Progenitor cell of endocrine pancreas (in vitro differentiated cells): ENCODE measurements at regions not wholly inside any gene's neighbourhood (a gene's known extent, or its start where the extent isn't known, plus 50 kb on each side); places are given as distances from the start of the nearest gene placed in this dataset.

Source experiments
- DNase-seq: peaks from one replicate; pipeline ENCODE4 v3.0.0; 2021; ENCODE audit warnings: low spot score; ENCODE audit not compliant: unreplicated experiment
- H3K27ac Mint-ChIP-seq: 2 replicates; pipeline ENCODE4 v1.8.0; 2021; ENCODE audit warnings: mild to moderate bottlenecking, moderate library complexity, mixed read lengths
- H3K27me3 Mint-ChIP-seq: 2 replicates; pipeline ENCODE4 v1.8.0; 2021; ENCODE audit warnings: mixed read lengths
- H3K36me3 Mint-ChIP-seq: 2 replicates; pipeline ENCODE4 v1.8.0; 2022; ENCODE audit warnings: mixed read lengths; ENCODE audit not compliant: insufficient read depth
- H3K4me1 Mint-ChIP-seq: 2 replicates; pipeline ENCODE4 v1.8.0; 2021; ENCODE audit warnings: low read depth, mixed read lengths
- H3K4me3 Mint-ChIP-seq: 2 replicates; pipeline ENCODE4 v1.8.0; 2021; ENCODE audit warnings: low read depth, mild to moderate bottlenecking, moderate library complexity, mixed read lengths
- H3K9me3 Mint-ChIP-seq: 2 replicates; pipeline ENCODE4 v1.8.0; 2021; ENCODE audit warnings: low read depth, mixed read lengths
- TF ChIP-seq, protein P1 (sequence below): fragments of 200-600 bp; sonication (generic); IDR thresholded peaks from one replicate; pipeline ENCODE4 v1.5.0; 2021; ENCODE audit warnings: antibody characterized with exemption, mild to moderate bottlenecking; ENCODE audit not compliant: unreplicated experiment

DNA sequence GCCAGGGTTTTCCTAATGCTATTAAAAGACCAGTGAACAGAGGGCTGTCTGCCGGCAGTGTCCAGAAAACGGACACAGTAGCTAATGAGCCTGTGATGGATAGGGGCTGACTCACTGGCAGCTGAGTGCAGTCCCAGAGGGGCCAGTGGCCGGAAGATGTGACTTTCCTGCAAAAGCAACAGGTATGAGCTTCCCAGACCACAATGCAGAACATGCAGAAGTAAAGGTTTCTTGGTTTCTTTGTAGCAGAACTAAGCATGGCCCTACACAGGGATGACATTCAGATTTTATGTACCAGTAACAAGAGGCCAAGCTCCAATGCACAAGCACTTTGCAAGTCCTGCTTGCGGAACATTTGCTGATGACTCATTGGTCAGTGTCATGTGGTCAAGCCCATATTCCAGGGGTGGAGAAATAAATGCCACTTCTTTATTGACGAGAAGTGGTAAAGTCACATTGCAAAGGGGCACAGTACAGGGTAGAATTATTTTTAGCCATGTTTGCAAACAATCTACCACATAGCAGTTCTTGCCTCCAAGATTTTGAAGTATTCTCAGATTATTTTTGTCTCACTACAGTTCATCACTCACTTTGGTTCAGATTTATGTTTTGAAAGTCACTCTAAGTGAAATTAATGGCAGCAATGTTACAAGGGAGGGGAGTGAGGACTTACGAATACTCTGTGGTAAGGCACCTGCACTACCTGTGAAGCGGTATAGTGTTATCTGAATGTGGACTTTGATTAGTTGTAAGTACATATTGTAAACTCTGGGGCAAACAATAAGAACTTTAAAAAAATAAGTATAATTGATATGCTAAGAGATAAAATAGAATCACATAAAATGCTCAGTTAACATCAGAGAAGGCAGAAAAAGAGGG is 263.3 kb downstream of the ABHD5 start:
- H3K9me3 Mint-ChIP-seq = no peaks in the 10 kb centered on the region
- H3K4me1 Mint-ChIP-seq = peaks cover 14% of the 10 kb centered on the region
- TF ChIP-seq, protein P1, sequence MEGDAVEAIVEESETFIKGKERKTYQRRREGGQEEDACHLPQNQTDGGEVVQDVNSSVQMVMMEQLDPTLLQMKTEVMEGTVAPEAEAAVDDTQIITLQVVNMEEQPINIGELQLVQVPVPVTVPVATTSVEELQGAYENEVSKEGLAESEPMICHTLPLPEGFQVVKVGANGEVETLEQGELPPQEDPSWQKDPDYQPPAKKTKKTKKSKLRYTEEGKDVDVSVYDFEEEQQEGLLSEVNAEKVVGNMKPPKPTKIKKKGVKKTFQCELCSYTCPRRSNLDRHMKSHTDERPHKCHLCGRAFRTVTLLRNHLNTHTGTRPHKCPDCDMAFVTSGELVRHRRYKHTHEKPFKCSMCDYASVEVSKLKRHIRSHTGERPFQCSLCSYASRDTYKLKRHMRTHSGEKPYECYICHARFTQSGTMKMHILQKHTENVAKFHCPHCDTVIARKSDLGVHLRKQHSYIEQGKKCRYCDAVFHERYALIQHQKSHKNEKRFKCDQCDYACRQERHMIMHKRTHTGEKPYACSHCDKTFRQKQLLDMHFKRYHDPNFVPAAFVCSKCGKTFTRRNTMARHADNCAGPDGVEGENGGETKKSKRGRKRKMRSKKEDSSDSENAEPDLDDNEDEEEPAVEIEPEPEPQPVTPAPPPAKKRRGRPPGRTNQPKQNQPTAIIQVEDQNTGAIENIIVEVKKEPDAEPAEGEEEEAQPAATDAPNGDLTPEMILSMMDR = no peak
- H3K27ac Mint-ChIP-seq = no peak overlapping the region
- no peaks in the 10 kb centered on the region for H3K36me3 Mint-ChIP-seq
- H3K27me3 Mint-ChIP-seq = peaks cover 47% of the 10 kb centered on the region
- H3K4me3 Mint-ChIP-seq = no peak overlapping the region
- no peak for DNase-seq

DNA sequence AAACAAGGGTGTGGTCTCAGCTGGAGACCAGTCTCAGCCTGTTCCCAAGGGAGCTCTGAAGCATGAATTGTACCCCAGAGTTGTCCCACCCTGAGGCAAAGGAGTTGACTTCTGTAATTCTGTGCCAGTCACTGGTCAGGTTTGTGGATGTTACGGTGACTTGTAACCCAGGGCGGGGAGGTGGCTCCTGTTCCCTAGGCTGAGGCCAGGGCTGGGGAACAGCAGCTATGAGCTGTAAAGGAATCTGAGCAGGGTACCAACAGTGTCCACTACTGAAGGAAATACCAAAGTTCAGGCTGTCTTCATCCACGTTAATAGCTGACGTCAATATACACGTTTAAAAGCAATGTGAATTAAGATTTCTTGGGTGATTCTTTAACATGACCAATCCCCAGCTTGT is 266.2 kb downstream of the ABHD5 start:
- peaks cover 48% of the 10 kb centered on the region for H3K27me3 Mint-ChIP-seq
- H3K4me3 Mint-ChIP-seq = no peak overlapping the region
- no peak for DNase-seq
- TF ChIP-seq, protein P1 = no peak
- H3K9me3 Mint-ChIP-seq = no peaks in the 10 kb centered on the region
- peaks cover 14% of the 10 kb centered on the region for H3K4me1 Mint-ChIP-seq
- H3K36me3 Mint-ChIP-seq = no peaks in the 10 kb centered on the region
- H3K27ac Mint-ChIP-seq = no peak overlapping the region

DNA sequence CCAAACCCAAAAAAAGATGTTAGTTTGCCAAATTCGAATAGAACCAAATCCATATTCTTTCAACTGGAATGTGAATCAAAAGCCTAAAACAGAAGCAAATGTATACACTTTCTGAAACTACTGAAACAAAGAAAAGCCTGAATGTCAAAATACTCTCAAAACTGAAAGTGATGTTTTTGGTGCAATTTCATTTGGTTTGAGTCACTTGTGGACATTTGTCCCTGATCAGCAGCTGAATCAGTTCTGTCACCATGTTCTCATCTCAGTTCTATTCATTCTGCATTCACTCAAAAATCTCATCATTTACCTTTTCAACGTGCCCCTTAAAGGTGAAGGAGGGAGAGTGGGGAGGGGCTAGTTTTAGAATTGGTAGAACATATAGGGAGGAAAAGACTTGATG is 266.8 kb downstream of the ABHD5 start:
- peaks cover 14% of the 10 kb centered on the region for H3K4me1 Mint-ChIP-seq
- DNase-seq = no peak
- no peak overlapping the region for H3K4me3 Mint-ChIP-seq
- no peak overlapping the region for H3K27ac Mint-ChIP-seq
- H3K9me3 Mint-ChIP-seq = no peaks in the 10 kb centered on the region
- peaks cover 49% of the 10 kb centered on the region for H3K27me3 Mint-ChIP-seq
- TF ChIP-seq, protein P1 = no peak
- H3K36me3 Mint-ChIP-seq = no peaks in the 10 kb centered on the region

DNA sequence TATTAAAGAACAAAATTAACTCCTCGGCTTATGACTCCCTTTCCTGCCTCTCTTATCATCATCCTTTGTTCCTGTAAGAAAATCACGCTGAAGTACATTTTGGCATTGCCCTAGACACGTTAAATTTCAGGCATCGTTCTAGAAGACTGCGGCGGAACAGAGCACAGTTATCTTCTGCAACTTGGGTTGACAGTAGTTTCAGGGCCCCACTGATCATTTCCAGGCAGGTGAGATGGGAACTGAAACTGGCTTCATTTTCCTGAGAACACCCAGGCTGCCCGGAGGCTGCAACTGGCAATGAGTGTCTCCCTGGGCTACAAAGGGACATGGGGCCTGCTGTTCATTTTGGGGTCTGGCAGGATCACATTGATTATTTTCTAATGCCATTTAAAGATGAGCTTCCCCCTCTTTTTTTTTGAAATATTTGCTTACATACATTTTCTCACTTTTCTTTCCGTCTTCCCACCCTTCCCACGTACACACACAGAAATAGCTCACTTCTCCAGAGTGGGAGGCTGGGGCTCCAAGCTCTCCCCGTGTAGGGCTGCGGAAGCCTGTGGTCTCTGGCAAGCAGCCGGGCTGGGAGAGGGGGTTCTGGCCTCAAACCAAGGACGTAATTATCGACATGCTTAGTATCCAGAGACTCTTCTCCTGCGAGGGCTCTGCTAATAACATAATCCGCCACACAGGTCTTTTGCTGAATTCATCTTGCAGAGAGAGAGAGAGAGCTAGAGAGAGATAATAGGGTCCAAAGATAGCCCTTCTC is 267.4 kb downstream of the ABHD5 start:
- Mint-ChIP-seq H3K27me3 (peaks cover 51% of the 10 kb centered on the region), H3K9me3 (no peaks in the 10 kb centered on the region), H3K4me3 (no peak overlapping the region), H3K36me3 (no peaks in the 10 kb centered on the region), H3K27ac (no peak overlapping the region), H3K4me1 (peaks cover 14% of the 10 kb centered on the region)
- TF ChIP-seq, protein P1 = no peak
- DNase-seq = no peak

DNA sequence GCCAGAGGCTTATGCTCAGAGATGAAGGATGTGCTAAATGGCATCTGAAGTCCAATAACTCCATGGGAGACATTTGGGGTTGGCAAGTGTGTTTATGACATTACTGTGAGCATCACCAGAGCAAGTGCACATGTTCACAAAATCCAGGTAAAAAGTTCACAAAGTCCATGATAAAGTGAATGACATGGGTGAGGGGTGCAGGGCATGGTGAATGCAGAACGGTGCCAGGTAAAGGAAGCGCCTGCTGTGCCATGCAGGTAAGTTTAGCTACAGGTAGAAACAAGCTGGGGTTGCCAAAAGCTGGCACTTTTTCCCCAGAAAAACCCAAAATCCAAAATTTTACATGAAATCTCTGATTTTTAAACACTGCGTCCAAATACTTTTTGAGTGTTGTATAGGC is 268.2 kb downstream of the ABHD5 start:
- no peak for DNase-seq
- TF ChIP-seq, protein P1 = no peak
- no peaks in the 10 kb centered on the region for H3K36me3 Mint-ChIP-seq
- no peak overlapping the region for H3K27ac Mint-ChIP-seq
- peaks cover 9% of the 10 kb centered on the region for H3K4me1 Mint-ChIP-seq
- no peak overlapping the region for H3K4me3 Mint-ChIP-seq
- H3K27me3 Mint-ChIP-seq = peaks cover 46% of the 10 kb centered on the region
- H3K9me3 Mint-ChIP-seq = no peaks in the 10 kb centered on the region
